SU-DHL-6 (cell line): ENCODE measurements at regions not wholly inside any gene's neighbourhood (a gene's known extent, or its start where the extent isn't known, plus 50 kb on each side); places are given as distances from the start of the nearest gene placed in this dataset.

Experiments used
- H2AFZ ChIP-seq: fragments of 200-600 bp; sonication (generic); 2 replicates; pipeline ENCODE4 v1.6.1; 2014; ENCODE audit warnings: low read depth, mild to moderate bottlenecking, moderate library complexity, mixed read lengths, antibody characterized with exemption, low read length; ENCODE audit not compliant: severe bottlenecking
- H3F3A ChIP-seq: fragments of 200-600 bp; shearing (Covaris generic); 2 replicates; pipeline ENCODE4 v1.6.0; 2016; ENCODE audit warnings: antibody characterized with exemption, mild to moderate bottlenecking; ENCODE audit not compliant: insufficient read depth
- H3K27ac ChIP-seq: fragments of 200-600 bp; sonication (generic); 2 replicates; pipeline ENCODE4 v1.5.1; 2016; ENCODE audit warnings: low read depth, mild to moderate bottlenecking, low read length, moderate library complexity, mixed read lengths
- H3K27me3 ChIP-seq: fragments of 200-600 bp; sonication (generic), shearing (Covaris generic); 2 replicates; pipeline ENCODE4 v1.6.0; 2014; ENCODE audit warnings: mild to moderate bottlenecking, low read length
- H3K36me3 ChIP-seq: fragments of 200-600 bp; sonication (generic); 2 replicates; pipeline ENCODE4 v1.6.1; 2014; ENCODE audit warnings: mild to moderate bottlenecking, low read length, mixed read lengths
- H3K4me2 ChIP-seq: fragments of 300-600, 200-600 bp; shearing (Covaris generic), sonication (generic); 2 replicates; pipeline ENCODE4 v1.6.0; 2014; ENCODE audit warnings: low read length, low read depth, mild to moderate bottlenecking; ENCODE audit not compliant: poor library complexity, severe bottlenecking
- H3K4me3 ChIP-seq: fragments of 200-600 bp; sonication (generic); 2 replicates; pipeline ENCODE4 v1.5.1; 2014; ENCODE audit warnings: antibody characterized with exemption, low read length, mild to moderate bottlenecking, mixed read lengths; ENCODE audit not compliant: insufficient read depth, poor library complexity, severe bottlenecking
- H3K79me2 ChIP-seq: fragments of 200-600 bp; sonication (generic); 2 replicates; pipeline ENCODE4 v1.6.1; 2014; ENCODE audit warnings: mild to moderate bottlenecking, low read length, moderate library complexity; ENCODE audit not compliant: insufficient read depth
- H3K9ac ChIP-seq: fragments of 200-600 bp; sonication (generic); 2 replicates; pipeline ENCODE4 v1.7.0; 2014; ENCODE audit warnings: mild to moderate bottlenecking, low read length
- H3K9me2 ChIP-seq: fragments of 200-600 bp; sonication (generic); replicated peaks from 2 replicates; pipeline ENCODE4 v1.6.1; 2014; ENCODE audit warnings: low read length; ENCODE audit not compliant: insufficient read depth
- H3K9me3 ChIP-seq: fragments of 200-600 bp; sonication (generic); 2 replicates; pipeline ENCODE4 v1.6.1; 2014; ENCODE audit warnings: low read length, mixed read lengths; ENCODE audit not compliant: insufficient read depth
- H4K20me1 ChIP-seq: fragments of 200-600 bp; sonication (generic); 2 replicates; pipeline ENCODE4 v1.6.1; 2014; ENCODE audit warnings: low read depth, mild to moderate bottlenecking, antibody characterized with exemption, low read length, moderate library complexity, mixed read lengths
- CTCF ChIP-seq: fragments of 200-600 bp; sonication (generic); IDR thresholded peaks from one replicate; pipeline ENCODE4 v1.5.1; 2017; ENCODE audit warnings: antibody characterized with exemption, mild to moderate bottlenecking, low read length, moderate library complexity; ENCODE audit not compliant: insufficient read depth, poor library complexity, severe bottlenecking
- EZH2phosphoT487 ChIP-seq: fragments of 200-600 bp; sonication (generic), shearing (Covaris generic); conservative IDR thresholded peaks from 2 replicates; pipeline ENCODE4 v1.6.1; 2018; ENCODE audit warnings: mild to moderate bottlenecking, antibody characterized with exemption, low read length, moderate library complexity, mixed read lengths

GRCh38 chr13:110985541-110985940 lies 70.7 kb upstream of the ANKRD10 start:
- no peaks in the 10 kb centered on the region for H3K9me2 ChIP-seq
- H3K9ac ChIP-seq: no peak overlapping the region
- no peaks in the 10 kb centered on the region for H3K79me2 ChIP-seq
- H3K4me2 ChIP-seq: no peak overlapping the region
- no peaks in the 10 kb centered on the region for H3F3A ChIP-seq
- H3K27me3 ChIP-seq: no peaks in the 10 kb centered on the region
- H3K4me3 ChIP-seq: no peak overlapping the region
- H3K9me3 ChIP-seq: no peaks in the 10 kb centered on the region
- no peak overlapping the region for H3K27ac ChIP-seq
- no peak overlapping the region for H2AFZ ChIP-seq
- TF ChIP-seq EZH2phosphoT487: no peak
- TF ChIP-seq CTCF: no peak
- H3K36me3 ChIP-seq: no peaks in the 10 kb centered on the region
- no peaks in the 10 kb centered on the region for H4K20me1 ChIP-seq

GRCh38 chr13:110984798-110985197 lies 69.9 kb upstream of the ANKRD10 start:
- Histone ChIP-seq H3K9ac (no peak overlapping the region), H4K20me1 (no peaks in the 10 kb centered on the region), H3K79me2 (no peaks in the 10 kb centered on the region), H3F3A (no peaks in the 10 kb centered on the region), H3K27me3 (no peaks in the 10 kb centered on the region), H3K27ac (no peak overlapping the region), H2AFZ (no peak overlapping the region), H3K4me2 (no peak overlapping the region), H3K4me3 (no peak overlapping the region), H3K9me3 (no peaks in the 10 kb centered on the region), H3K36me3 (no peaks in the 10 kb centered on the region), H3K9me2 (no peaks in the 10 kb centered on the region)
- no peak for TF ChIP-seq CTCF
- TF ChIP-seq EZH2phosphoT487: no peak

GRCh38 chr13:110984381-110984780 lies 69.5 kb upstream of the ANKRD10 start:
- Histone ChIP-seq H3K79me2 (no peaks in the 10 kb centered on the region), H3K36me3 (no peaks in the 10 kb centered on the region)
- no peak for TF ChIP-seq EZH2phosphoT487
- TF ChIP-seq CTCF: no peak

More at GRCh38 chr13:110984381-110984780, 69.5 kb upstream of the ANKRD10 start:
- H2AFZ ChIP-seq: no peak overlapping the region
- no peaks in the 10 kb centered on the region for H3K9me3 ChIP-seq
- H3K9me2 ChIP-seq: no peaks in the 10 kb centered on the region
- H3K4me3 ChIP-seq: no peak overlapping the region
- H3K27ac ChIP-seq: no peak overlapping the region
- no peak overlapping the region for H3K4me2 ChIP-seq
- H4K20me1 ChIP-seq: no peaks in the 10 kb centered on the region
- no peaks in the 10 kb centered on the region for H3K27me3 ChIP-seq
- H3F3A ChIP-seq: no peaks in the 10 kb centered on the region
- H3K9ac ChIP-seq: no peak overlapping the region
